HG03025 (cell line): ENCODE measurements at regions not wholly inside any gene's neighbourhood (a gene's known extent, or its start where the extent isn't known, plus 50 kb on each side); places are given as distances from the start of the nearest gene placed in this dataset.

ENCODE experiments used
- ATAC-seq: cut with Tn5 transposase; IDR thresholded peaks from one replicate; pipeline ENCODE4 v1.9.1; 2021; ENCODE audit warnings: mild to moderate bottlenecking, moderate library complexity; ENCODE audit not compliant: unreplicated experiment, low FRiP score

DNA sequence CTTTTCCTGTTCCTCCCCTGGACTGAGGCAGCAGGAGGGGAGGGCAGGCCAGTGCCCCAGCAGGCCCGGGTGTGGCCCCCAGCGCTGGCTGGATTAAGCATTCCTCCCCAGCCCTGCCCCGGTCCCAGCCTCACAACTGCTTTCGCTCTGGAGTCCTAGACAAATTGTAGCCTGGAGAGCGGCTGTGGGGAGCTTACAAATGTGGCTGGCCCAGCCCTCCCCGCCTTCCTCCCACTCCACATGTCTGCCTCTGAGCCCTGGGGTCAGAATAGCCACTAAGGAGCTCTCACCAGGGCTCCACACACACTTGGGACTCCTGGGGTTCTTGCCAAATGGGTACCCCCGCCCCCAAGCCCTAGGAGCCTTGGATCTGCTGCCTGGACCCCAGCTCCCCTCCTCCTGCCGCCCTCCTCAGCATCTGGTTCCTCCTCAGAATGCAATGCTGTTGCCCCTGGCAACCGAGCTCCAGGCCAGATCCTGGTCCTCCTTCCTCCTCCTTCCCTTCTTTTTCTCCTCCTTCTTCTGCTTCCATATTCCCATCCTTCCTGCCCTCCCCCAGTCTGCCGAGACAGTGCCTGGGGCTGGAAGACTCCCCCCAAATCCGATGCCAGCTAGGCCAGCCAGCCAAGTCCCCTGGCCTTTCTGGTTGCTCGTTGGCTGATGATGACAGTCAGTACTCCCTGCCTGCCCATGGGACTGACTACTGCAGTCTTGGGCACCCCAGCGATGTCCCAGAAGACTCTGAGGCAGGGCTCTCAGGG is 91.1 kb downstream of the LINGO1 start:
- no peak for ATAC-seq

DNA sequence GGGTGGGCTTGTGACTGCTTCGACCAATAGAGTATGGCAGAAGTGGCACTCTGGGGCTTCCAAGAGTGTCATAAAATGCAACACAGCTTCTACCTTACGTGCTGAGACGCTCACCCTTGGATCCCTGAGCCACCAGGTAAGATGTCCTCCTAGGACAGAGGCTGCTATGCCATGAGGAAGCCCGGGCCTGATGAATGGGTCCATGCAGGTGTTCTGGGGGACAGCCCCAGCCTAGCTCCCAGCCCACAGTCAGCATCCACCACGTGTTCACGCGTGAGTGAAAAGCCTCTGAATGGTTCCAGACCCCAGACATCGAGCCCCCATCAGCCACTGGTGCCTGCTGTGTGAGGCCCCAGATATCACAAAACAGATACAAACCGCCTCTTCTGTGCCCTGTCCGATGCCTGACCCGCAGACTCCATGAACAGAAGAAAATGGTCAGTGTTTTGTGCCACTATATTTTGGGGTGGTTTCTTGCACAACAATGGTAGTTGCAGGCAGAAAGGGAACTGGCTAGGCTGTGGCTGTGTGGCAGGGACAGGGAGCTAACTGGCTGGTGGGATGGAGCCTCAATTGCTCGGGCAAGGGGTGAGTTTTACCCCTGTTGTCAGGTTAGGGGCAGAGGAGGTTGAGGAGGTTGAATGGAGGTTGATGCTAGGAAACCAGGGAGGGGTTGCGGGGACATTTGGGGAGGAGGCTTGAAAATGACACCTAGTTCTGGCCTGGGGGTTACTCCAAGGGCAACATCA is 92.2 kb downstream of the LINGO1 start:
- ATAC-seq, result no peak

GRCh38 chr15:77538793-77539497 is 93.8 kb downstream of the LINGO1 start:
- no peak for ATAC-seq

GRCh38 chr15:77538027-77538451 is 94.7 kb downstream of the LINGO1 start:
- no peak for ATAC-seq

DNA sequence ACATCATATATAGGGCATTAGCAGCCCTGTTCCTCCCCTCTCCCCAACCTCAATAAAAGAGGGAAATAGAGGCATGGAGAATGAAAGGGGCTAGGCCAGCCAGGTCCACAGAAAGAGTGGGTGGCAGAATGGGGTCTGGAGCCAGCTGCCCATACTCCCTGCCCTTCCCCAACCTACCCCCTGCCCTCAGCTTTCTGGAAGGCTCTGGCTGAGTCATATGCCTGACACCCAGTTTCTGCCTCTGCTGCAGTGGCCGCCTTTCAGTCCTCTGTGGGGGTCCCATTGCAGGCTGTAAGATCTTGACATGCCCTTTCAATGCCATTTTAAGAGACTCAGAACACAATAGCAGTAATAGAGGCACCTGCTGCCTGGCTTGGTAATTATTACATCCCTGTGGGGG is 95.7 kb downstream of the LINGO1 start:
- ATAC-seq, result no peak

DNA sequence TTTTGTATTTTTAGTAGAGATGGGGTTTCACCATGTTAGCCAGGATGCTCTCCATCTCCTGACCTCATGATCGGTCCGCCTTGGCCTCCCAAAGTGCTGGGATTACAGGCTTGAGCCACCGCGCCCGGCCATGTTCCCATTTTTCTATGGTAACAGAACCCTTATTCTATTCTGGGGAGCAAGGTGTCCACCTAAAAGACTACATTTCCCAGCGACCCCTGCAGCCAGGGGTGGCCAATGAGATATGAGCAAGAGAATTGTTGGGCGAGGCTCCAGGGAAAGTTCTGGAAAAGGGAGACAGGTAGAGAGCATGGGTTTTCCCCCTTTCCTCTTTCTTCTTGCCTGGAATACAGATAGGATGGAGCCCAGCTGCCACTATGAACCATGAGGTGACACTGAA is 96.9 kb downstream of the LINGO1 start:
- no peak for ATAC-seq
